Panc1 (cell line): ENCODE measurements at regions not wholly inside any gene's neighbourhood (a gene's known extent, or its start where the extent isn't known, plus 50 kb on each side); places are given as distances from the start of the nearest gene placed in this dataset.

Experiments used
- CTCF ChIP-seq: fragments of 450-650 bp; IDR thresholded peaks from 2 replicates; pipeline ENCODE4 v1.5.1; 2017; ENCODE audit warnings: mild to moderate bottlenecking
- POLR2AphosphoS5 ChIP-seq: IDR thresholded peaks from 2 replicates; pipeline ENCODE4 v1.6.1; 2012; ENCODE audit warnings: mild to moderate bottlenecking, low read depth, low read length, moderate library complexity
- REST ChIP-seq, 2 experiments: IDR thresholded peaks; 2 replicates each; pipeline ENCODE4 v1.6.1; 2011 to 2012; ENCODE audit warnings: low read depth in 2 of 2, control low read depth in 1 of 2, low read length in 1 of 2, mild to moderate bottlenecking in 1 of 2, moderate library complexity in 1 of 2; ENCODE audit not compliant: insufficient read depth in 1 of 2
- SIN3A ChIP-seq: IDR thresholded peaks from 2 replicates; pipeline ENCODE4 v1.6.1; 2012; ENCODE audit warnings: low read depth, mild to moderate bottlenecking, low read length, moderate library complexity, borderline replicate concordance; ENCODE audit not compliant: insufficient read depth

GRCh38 chr2:77873506-77873905, 351.3 kb upstream of the LRRTM4 start:
- TF ChIP-seq CTCF: no peak
- TF ChIP-seq REST (IDR thresholded peaks at IDR 0.05; ENCODE audit: insufficient read depth in 1 of 2, low read depth in 2 of 2, low read length in 1 of 2): no peak
- TF ChIP-seq SIN3A: no peak
- TF ChIP-seq POLR2AphosphoS5: no peak
